ENCODE measurements at regions not wholly inside any gene's neighbourhood (a gene's known extent, or its start where the extent isn't known, plus 50 kb on each side); places are given as distances from the start of the nearest gene placed in this dataset.

GRCh38 chr22:48685767-48686166 is 1141.9 kb downstream of the BRD1 start:
- TF ChIP-seq CTCF (IDR thresholded peaks at IDR 0.05; ENCODE audit: insufficient read depth, low read length, poor library complexity, severe bottlenecking) (no peak), EZH2phosphoT487 (conservative IDR thresholded peaks at IDR 0.05; ENCODE audit: low read length) (no peak)
